GM12878 (cell line): ENCODE measurements at regions not wholly inside any gene's neighbourhood (a gene's known extent, or its start where the extent isn't known, plus 50 kb on each side); places are given as distances from the start of the nearest gene placed in this dataset.

Source experiments
- ATAC-seq: fragments of 200-7000 bp; cut with Tn5 transposase; 3 replicates; pipeline ENCODE4 v1.9.1; 2020; ENCODE audit warnings: mild to moderate bottlenecking, moderate library complexity
- BruUV-seq: library from RNA; stranded (reverse); fragments of 400-500 nt; replicated peaks from 2 replicates; lab custom pipeline; 2021; lab: Mats Ljungman, UMichigan
- CTCF ChIA-PET: fragments of 300-600 bp; sonication (Branson Sonifier 250); formaldehyde crosslinking; extraction: SDS; loops from one replicate; lab custom pipeline; 2021; ENCODE audit warnings: inconsistent platforms; lab: Yijun Ruan, JAX
- POLR2A ChIA-PET: fragments of 350-600 bp; formaldehyde crosslinking; extraction: SDS; loops from one replicate; lab custom pipeline; 2021; ENCODE audit warnings: inconsistent platforms; lab: Charles Lee
- RAD21 ChIA-PET: fragments of 300-600 bp; sonication (Branson Sonifier 250); formaldehyde crosslinking; loops from one replicate; lab custom pipeline; 2023; ENCODE audit warnings: antibody characterized with exemption; ENCODE audit not compliant: unreplicated experiment; lab: Charles Lee
- SMC1A ChIA-PET: fragments of 300-600 bp; sonication (Branson Sonifier 250); formaldehyde crosslinking; loops from one replicate; lab custom pipeline; 2023; ENCODE audit not compliant: unreplicated experiment, uncharacterized antibody; lab: Charles Lee
- DNase-seq: peaks from one replicate; pipeline ENCODE4 v3.0.0-alpha.2; 2011; ENCODE audit warnings: low read depth, low spot score
- FAIRE-seq: peaks from 3 replicates; lab custom pipeline; 2011; peaks lifted over from hg19 to GRCh38; lab: Jason Lieb, UNC
- H2AFZ ChIP-seq: 2 replicates; pipeline ENCODE4 v1.6.0; 2011; ENCODE audit warnings: low read depth, low read length, control low read depth; ENCODE audit not compliant: control insufficient read depth
- H3K27ac ChIP-seq: 2 replicates; pipeline ENCODE4 v1.5.1; 2011; ENCODE audit warnings: control low read depth; ENCODE audit not compliant: control insufficient read depth, insufficient read depth
- H3K27me3 ChIP-seq, 2 experiments: replicated peaks in 1 of 2; 2 replicates each; pipeline versions ENCODE4 v1.6.0 to v1.6.1; 2011; ENCODE audit warnings: low read length in 1 of 2; ENCODE audit not compliant: control insufficient read depth in 2 of 2, insufficient read depth in 2 of 2
- H3K36me3 ChIP-seq, 2 experiments: 2 replicates each; pipeline ENCODE4 v1.5.1; 2011; ENCODE audit warnings: low read length in 1 of 2; ENCODE audit not compliant: control insufficient read depth in 2 of 2, insufficient read depth in 2 of 2
- H3K4me1 ChIP-seq: 2 replicates; pipeline ENCODE4 v1.6.1; 2011; ENCODE audit warnings: mild to moderate bottlenecking, low read length, moderate library complexity, mixed read lengths; ENCODE audit not compliant: control insufficient read depth, insufficient read depth
- H3K4me2 ChIP-seq: 2 replicates; pipeline ENCODE4 v1.6.0; 2011; ENCODE audit warnings: control low read depth; ENCODE audit not compliant: control insufficient read depth, insufficient read depth
- H3K4me3 ChIP-seq: fragments of 200-600 bp; sonication (generic); 2 replicates; pipeline ENCODE4 v1.5.1; 2016
- H3K79me2 ChIP-seq: 2 replicates; pipeline ENCODE4 v1.6.0; 2011; ENCODE audit warnings: low read length; ENCODE audit not compliant: control insufficient read depth, insufficient read depth
- H3K9ac ChIP-seq: 2 replicates; pipeline ENCODE4 v1.8.0; 2011; ENCODE audit warnings: low read length, control low read depth, mixed read lengths; ENCODE audit not compliant: control insufficient read depth, insufficient read depth
- H3K9me3 ChIP-seq: replicated peaks from 3 replicates; pipeline ENCODE4 v1.5.1; 2011; ENCODE audit warnings: mild to moderate bottlenecking, low read length; ENCODE audit not compliant: control insufficient read depth, insufficient read depth
- H4K20me1 ChIP-seq: 2 replicates; pipeline ENCODE4 v1.6.0; 2011; ENCODE audit not compliant: control insufficient read depth, insufficient read depth
- WGBS: methylation state at CpG from one replicate; pipeline ENCODE4 v1.1.6; 2016; ENCODE audit warnings: low lambda C conversion rate; ENCODE audit not compliant: insufficient replicate concordance, insufficient coverage; ENCODE audit errors: missing lambda C conversion rate; 5-methylcytosine and 5-hydroxymethylcytosine counted together
- in situ Hi-C: fragments of 300-500 bp; cut with MboI; formaldehyde crosslinking; loops from 9 replicates; pipeline ENCODE4 v1.14.3; 2018; ENCODE audit warnings: mixed read lengths
- intact Hi-C: fragments of 100-400 bp; cut with micrococcal nuclease; formaldehyde crosslinking; loops from one replicate; pipeline ENCODE4 v1.14.2; 2022; ENCODE audit not compliant: unreplicated experiment
- TF ChIP-seq, protein P1 (sequence below): IDR thresholded peaks from 2 replicates; pipeline ENCODE4 v1.6.1; 2012; ENCODE audit warnings: mild to moderate bottlenecking, low read depth, low read length
- TF ChIP-seq, protein P2 (sequence below): fragments of 450-650 bp; conservative IDR thresholded peaks from 2 replicates; pipeline ENCODE4 v1.6.1; 2017; ENCODE audit warnings: mild to moderate bottlenecking, moderate library complexity

DNA sequence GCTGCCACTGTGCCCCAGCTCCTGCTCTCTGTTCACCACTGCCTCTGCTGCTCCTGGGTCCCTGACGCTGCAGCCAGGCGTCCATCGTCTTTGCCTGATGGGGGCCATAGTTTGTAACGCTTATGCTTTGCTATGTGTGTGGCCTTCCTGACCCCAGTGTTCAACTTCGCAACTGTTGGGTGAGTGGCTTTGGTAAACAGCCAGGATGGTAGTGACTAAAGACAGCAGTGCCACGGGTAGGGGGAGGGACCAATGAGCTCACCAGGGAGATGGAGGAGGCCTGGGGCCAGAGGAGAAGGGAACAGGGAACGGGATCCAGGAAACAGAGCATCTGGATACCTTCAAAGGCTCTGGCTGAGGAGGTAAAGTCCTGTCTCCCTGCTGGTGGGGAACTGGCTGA lies 75.9 kb upstream of the ALDH1L1 start:
- Histone ChIP-seq H3K4me3 (no peak overlapping the region), H2AFZ (no peak overlapping the region), H3K4me2 (no peak overlapping the region), H3K4me1 (no peaks in the 10 kb centered on the region), H3K9me3 (no peaks in the 10 kb centered on the region), H3K36me3 (no peaks in the 10 kb centered on the region), H3K79me2 (no peaks in the 10 kb centered on the region), H3K27ac (no peak overlapping the region), H3K27me3 (no peaks in the 10 kb centered on the region; a peak in 1 of 4 replicates), H3K9ac (no peak overlapping the region)
- BruUV-seq = no TSS peak
- ATAC-seq (no peak), DNase-seq (no peak), FAIRE-seq (no peak)
- in situ Hi-C loops = no loop called here
- intact Hi-C loops = loop anchor here (5.0 kb wide), 1 partner anchor 131 kb away; no protein-coding TSS in a partner anchor
- POLR2A ChIA-PET = no interaction called here
- RAD21 ChIA-PET = no interaction called here
- CTCF ChIA-PET = no interaction called here
- TF ChIP-seq, protein P1, sequence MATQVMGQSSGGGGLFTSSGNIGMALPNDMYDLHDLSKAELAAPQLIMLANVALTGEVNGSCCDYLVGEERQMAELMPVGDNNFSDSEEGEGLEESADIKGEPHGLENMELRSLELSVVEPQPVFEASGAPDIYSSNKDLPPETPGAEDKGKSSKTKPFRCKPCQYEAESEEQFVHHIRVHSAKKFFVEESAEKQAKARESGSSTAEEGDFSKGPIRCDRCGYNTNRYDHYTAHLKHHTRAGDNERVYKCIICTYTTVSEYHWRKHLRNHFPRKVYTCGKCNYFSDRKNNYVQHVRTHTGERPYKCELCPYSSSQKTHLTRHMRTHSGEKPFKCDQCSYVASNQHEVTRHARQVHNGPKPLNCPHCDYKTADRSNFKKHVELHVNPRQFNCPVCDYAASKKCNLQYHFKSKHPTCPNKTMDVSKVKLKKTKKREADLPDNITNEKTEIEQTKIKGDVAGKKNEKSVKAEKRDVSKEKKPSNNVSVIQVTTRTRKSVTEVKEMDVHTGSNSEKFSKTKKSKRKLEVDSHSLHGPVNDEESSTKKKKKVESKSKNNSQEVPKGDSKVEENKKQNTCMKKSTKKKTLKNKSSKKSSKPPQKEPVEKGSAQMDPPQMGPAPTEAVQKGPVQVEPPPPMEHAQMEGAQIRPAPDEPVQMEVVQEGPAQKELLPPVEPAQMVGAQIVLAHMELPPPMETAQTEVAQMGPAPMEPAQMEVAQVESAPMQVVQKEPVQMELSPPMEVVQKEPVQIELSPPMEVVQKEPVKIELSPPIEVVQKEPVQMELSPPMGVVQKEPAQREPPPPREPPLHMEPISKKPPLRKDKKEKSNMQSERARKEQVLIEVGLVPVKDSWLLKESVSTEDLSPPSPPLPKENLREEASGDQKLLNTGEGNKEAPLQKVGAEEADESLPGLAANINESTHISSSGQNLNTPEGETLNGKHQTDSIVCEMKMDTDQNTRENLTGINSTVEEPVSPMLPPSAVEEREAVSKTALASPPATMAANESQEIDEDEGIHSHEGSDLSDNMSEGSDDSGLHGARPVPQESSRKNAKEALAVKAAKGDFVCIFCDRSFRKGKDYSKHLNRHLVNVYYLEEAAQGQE = no peak
- TF ChIP-seq, protein P2, sequence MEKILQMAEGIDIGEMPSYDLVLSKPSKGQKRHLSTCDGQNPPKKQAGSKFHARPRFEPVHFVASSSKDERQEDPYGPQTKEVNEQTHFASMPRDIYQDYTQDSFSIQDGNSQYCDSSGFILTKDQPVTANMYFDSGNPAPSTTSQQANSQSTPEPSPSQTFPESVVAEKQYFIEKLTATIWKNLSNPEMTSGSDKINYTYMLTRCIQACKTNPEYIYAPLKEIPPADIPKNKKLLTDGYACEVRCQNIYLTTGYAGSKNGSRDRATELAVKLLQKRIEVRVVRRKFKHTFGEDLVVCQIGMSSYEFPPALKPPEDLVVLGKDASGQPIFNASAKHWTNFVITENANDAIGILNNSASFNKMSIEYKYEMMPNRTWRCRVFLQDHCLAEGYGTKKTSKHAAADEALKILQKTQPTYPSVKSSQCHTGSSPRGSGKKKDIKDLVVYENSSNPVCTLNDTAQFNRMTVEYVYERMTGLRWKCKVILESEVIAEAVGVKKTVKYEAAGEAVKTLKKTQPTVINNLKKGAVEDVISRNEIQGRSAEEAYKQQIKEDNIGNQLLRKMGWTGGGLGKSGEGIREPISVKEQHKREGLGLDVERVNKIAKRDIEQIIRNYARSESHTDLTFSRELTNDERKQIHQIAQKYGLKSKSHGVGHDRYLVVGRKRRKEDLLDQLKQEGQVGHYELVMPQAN = no peak
- TF ChIP-seq, all 136 proteins: peak for 0
- WGBS = 48% methylated on average over 7 of the region's 7 CpGs
- H4K20me1 ChIP-seq = no peaks in the 10 kb centered on the region
- SMC1A ChIA-PET = no interaction called here
